Stimulated activated CD8-positive, alpha-beta memory T cell treated with anti-CD3 and anti-CD28 coated beads, Interleukin-2, amount 100 ng/mL, for 48 hours (primary cell): ENCODE measurements at regions not wholly inside any gene's neighbourhood (a gene's known extent, or its start where the extent isn't known, plus 50 kb on each side); places are given as distances from the start of the nearest gene placed in this dataset.

ENCODE experiments used
- DNase-seq, 2 donors: peaks; one replicate each; pipeline ENCODE4 v3.0.0-alpha.2; 2020; ENCODE audit warnings: low read depth in 2 of 2

DNA sequence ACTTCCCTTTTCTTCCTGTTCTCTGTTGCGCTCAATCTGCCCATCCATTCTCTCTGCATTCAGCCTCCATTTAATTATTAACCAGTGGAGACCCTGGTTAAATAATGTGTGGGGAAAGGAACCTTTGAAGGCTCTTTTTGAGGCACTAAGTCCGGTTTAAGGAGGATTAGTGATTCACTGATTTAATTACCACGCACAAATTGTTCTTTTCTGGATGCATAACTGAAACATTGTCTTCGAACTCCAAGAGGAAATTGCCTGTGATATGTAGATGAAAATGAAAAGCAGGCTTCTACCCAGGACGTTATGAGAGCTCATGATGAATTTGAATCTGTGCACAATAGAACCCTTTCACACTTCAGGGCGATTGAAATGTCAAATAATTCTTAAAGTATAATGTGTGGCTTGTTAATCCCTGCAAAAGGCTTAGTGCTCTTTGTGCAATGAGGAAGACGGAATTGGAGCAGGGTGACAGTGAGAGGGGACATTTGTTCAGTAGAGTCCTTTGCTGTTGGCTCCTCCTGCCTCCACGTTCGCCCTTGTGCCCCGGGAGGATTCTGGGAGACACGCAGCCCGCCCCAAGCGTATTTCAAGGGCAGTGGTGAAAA is 51.1 kb upstream of the ZNF236 start:
- DNase-seq: no peak

- DNase-seq: no peak
Observed at GRCh38 chr18:76767954-76768353, 54.4 kb upstream of the ZNF236 start.

GRCh38 chr18:76766429-76766828 is 55.9 kb upstream of the ZNF236 start:
- no peak for DNase-seq

DNA sequence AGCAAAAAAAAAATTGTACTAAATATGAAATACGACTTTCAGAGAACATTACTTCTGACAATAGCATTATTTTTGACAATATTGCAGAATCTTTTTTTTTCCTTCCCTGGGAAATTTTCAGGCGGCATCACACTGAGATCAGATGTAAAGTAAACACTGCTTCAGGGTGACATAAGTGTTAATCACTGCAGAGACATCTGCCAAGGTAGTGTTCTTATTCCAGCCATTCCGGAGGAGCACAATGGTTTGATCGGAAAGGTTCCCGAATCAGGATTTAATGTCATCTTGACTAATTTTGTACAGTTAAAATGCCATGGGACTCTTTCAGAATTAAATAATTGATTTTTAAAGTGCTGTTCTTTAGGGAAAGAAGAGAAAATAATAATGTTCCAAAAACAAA is 56.7 kb upstream of the ZNF236 start:
- DNase-seq: no peak

GRCh38 chr18:76764291-76764901 is 58.0 kb upstream of the ZNF236 start:
- no peak for DNase-seq

DNA sequence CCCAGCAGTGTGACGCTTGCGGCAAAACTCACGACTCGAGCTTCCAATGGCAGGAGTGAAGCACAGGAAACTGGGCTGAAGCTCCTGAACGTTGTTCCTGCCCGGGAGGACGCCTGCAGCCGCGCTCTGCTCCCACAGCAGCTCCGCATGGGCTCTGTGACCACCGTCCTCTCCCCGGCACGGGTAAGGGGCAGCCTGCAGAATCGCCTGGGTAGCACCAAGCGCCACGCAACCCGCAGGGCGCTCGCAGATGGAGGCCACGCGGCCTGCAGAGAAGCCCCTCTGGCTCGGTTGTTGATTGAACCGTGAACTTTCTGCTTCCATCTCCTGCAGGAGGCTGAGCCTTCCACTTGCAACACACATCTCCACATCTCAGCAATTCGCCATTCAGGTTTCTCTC is 63.3 kb upstream of the ZNF236 start:
- DNase-seq: no peak

GRCh38 chr18:76757925-76758324 is 64.4 kb upstream of the ZNF236 start:
- no peak for DNase-seq

- no peak for DNase-seq
Observed at GRCh38 chr18:76757335-76757734, 65.0 kb upstream of the ZNF236 start.

DNA sequence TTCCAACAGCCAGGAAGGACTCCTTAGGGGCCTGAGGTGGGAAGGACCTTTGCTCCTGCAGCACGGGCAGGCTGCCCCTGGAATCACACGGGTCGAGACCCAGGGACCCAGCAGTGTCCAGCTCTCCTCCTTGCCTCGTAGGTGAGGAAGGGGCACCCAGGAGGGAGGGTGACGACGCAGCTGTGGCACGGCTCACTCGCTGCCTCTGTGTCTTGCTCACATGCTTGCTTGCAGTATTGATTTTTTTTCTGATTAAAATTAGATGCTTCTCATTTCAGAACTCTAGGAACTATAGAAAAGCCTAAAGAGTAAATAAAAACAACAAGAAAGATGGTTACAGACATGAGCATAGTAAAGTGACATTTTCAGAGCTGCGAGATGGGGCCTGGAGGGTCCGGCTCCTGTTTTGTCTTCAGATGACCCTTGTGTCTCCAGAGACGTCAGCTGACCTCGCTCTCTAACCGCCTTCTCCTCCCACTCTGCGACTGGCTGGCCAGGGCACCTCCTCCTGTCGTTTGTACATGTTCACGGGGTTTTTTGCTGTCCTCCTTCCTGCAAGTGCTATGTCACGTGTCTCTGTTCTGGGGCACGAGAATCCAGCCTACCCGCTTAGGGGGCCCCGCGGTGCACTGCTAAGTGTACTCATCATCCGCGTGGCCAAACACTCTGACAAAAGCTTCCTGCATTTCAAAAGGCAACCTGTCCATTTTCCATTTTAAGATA is 65.7 kb upstream of the ZNF236 start:
- no peak for DNase-seq

DNA sequence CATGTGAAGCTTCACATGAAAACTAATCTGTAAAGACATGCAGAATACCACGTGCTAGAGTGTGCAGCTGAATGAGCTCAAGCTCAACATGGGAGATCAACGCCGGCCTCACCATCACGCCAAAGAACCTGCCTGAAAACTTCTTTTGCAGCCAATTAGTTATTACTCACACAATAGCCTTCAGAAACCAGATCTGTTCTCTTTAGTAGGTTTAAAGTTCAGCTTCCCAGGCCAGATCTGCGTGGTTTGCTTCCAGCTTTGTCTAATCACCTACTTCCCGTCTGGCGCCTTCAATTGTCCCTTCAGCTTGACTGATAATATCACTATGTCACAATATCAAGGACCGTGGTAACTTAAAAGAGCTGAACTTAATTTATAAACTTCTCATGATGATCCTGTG is 68.0 kb upstream of the ZNF236 start:
- no peak for DNase-seq

DNA sequence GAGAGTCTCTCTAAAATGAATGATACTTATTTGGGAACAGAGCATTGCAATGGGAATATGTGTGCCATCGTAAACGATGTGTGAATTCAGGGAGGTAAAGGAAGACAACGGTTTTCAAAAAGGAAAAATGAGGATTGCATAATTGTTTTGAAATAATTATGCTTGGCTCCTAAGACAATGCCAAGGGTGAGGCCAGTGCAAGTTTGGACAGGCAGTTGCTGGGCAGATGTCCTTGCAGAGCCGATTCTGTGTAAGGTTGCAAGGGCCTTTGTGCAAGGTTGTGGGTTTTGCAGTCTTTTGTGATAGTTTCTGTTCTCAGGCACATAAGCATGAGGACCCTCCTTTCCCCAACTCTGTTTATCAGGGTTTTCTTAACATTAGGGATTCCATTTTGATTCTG is 70.0 kb upstream of the ZNF236 start:
- no peak for DNase-seq

DNA sequence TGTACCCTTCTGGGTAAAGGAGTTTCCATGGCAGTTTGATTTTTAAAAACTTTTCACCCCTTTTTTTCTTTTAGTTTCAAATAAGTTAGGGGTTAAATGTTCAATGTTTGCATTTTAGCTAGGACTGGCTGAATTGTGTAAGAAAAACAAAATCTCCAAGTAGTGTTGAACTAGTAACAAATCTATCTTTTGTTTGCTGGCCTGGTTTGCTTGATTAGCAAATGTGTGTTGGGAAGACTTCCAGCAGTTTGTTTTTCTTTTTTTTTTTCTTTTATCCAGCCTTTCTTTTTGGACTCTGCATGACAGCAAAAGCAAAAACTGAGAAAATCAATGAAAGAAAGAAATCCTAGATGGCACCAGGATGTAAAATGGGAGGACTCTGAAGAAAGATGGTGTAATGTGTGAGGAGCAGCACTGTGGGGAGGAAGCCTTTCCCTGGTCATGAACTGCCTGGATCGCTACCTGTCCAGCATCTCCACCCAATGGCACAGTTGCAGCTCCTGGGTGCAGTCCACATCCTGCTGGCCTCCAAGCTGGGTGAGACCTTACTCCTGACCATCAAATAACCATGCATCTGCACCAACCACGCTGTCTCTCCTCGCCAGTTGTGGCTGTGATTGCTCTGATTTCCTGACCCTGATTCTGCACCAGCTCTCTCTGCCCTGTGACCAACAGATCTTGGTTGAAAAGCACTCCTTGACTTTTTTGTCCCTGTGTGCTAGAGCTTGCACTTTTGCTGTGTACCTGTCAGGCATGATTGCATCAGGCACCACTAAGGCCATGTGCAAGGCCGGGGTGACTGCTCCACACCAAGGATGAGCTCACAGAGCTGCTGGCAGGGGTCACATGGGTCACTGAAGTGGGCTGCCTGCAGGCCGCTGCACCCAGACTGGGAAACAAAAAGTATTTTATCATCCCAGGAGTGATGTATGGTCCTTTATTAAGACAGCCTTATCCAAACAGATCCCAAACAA is 71.2 kb upstream of the ZNF236 start:
- no peak for DNase-seq

DNA sequence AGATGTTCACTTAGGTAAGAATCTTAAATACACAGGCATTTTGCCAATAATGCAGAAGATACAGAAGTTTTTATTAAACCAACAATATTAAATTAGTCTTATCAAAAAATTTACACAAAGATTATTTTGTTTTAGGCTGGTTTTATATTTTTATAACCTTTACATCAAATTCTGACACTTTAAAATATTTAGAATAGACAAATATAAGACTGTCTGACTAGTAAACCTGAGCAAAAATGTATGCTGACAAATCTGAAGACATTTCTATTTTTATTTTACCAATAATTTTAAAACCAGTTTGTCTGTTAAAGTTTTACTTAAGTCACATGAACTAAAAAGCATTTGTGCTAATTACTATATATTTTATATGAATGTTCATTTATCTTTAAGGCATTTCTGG is 72.1 kb upstream of the ZNF236 start:
- no peak for DNase-seq

DNA sequence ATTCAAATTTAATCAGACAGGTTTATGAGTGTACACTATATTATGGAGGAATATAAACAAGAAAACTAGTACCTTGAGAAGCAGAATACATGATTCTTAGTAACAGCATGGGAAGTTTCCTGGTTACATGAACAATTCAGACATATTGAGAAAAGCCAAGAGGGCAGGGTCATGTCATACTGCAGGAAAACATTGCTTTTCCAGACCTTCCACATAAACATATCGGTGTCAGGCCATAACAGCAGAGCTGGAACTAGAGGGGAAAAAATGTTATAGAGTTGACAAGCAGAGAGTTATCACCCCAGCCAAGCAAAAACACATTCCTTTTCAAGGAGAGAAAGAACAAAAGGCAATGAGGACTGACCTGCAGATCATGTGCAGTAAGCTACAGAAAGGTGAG is 74.7 kb upstream of the ZNF236 start:
- DNase-seq: no peak

- no peak for DNase-seq
Observed at GRCh38 chr18:76741346-76741745, 81.0 kb upstream of the ZNF236 start.

- DNase-seq: no peak
Observed at GRCh38 chr18:76736309-76736708, 86.0 kb upstream of the ZNF236 start.

- no peak for DNase-seq
Observed at GRCh38 chr18:76730901-76731300, 91.5 kb upstream of the ZNF236 start.

DNA sequence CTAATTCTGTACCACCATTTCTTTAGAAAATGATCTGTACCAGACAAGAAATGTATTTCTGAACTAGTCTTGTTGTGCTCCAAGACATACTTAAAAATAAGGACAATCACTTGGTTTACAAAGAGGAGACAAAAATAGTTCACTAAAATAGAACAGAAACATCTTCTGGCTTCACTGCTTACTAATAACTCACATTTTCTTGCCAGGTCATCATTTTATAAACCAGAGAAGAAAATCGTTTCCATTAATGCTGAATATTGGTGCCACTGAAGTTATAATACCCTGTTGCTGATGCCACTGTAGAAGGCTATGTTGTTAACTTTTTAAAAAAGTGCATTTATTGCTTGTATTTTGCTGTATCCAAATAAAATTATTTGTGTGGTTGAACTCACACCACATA is 94.8 kb upstream of the ZNF236 start:
- no peak for DNase-seq

- no peak for DNase-seq
Observed at GRCh38 chr18:76725445-76725844, 96.9 kb upstream of the ZNF236 start.

GRCh38 chr18:76722224-76723061 is 99.9 kb upstream of the ZNF236 start:
- no peak for DNase-seq
